GM23248 (cell line): ENCODE measurements at regions not wholly inside any gene's neighbourhood (a gene's known extent, or its start where the extent isn't known, plus 50 kb on each side); places are given as distances from the start of the nearest gene placed in this dataset.
A peak's percentile ranks its signal among the peaks of the same experiment; 100 is the strongest.

Source experiments
- DNase-seq: peaks from one replicate; pipeline ENCODE4 v3.0.0-alpha.2; 2015
- H2AFZ ChIP-seq: fragments of 200-600 bp; sonication (generic); 2 replicates; pipeline ENCODE4 v1.6.1; 2016; ENCODE audit warnings: antibody characterized with exemption
- H3F3A ChIP-seq: fragments of 200-600 bp; sonication (generic); 2 replicates; pipeline ENCODE4 v1.6.1; 2016; ENCODE audit warnings: mild to moderate bottlenecking, antibody characterized with exemption, mixed run types; ENCODE audit not compliant: insufficient read depth
- H3K27ac ChIP-seq: fragments of 200-600 bp; sonication (generic); 2 replicates; pipeline ENCODE4 v1.5.1; 2016; ENCODE audit warnings: mild to moderate bottlenecking
- H3K27me3 ChIP-seq: fragments of 200-600 bp; sonication (generic); replicated peaks from 2 replicates; pipeline ENCODE4 v1.6.1; 2016; ENCODE audit warnings: mild to moderate bottlenecking; ENCODE audit not compliant: insufficient read depth
- H3K36me3 ChIP-seq: fragments of 200-600 bp; sonication (generic); 2 replicates; pipeline ENCODE4 v1.6.1; 2016; ENCODE audit warnings: low read depth, mild to moderate bottlenecking
- H3K4me1 ChIP-seq: fragments of 200-600 bp; sonication (generic); 2 replicates; pipeline ENCODE4 v1.6.1; 2016; ENCODE audit warnings: mild to moderate bottlenecking; ENCODE audit not compliant: insufficient read depth
- H3K4me2 ChIP-seq: fragments of 200-600 bp; sonication (generic); one replicate; pipeline ENCODE4 v1.6.1; 2016; ENCODE audit warnings: mild to moderate bottlenecking; ENCODE audit not compliant: unreplicated experiment
- H3K4me3 ChIP-seq: fragments of 200-600 bp; sonication (generic); 2 replicates; pipeline ENCODE4 v1.5.1; 2016; ENCODE audit warnings: mild to moderate bottlenecking
- H3K79me2 ChIP-seq: fragments of 200-600 bp; sonication (generic); 2 replicates; pipeline ENCODE4 v1.6.1; 2016; ENCODE audit warnings: mild to moderate bottlenecking; ENCODE audit not compliant: insufficient read depth
- H3K9ac ChIP-seq: fragments of 200-600 bp; sonication (generic); 2 replicates; pipeline ENCODE4 v1.6.1; 2016; ENCODE audit warnings: mild to moderate bottlenecking
- H3K9me2 ChIP-seq: fragments of 200-600 bp; sonication (generic); 2 replicates; pipeline ENCODE4 v1.6.1; 2016; ENCODE audit warnings: mixed run types, mild to moderate bottlenecking, moderate library complexity; ENCODE audit not compliant: insufficient read depth
- H3K9me3 ChIP-seq: fragments of 200-600 bp; sonication (generic); one replicate; pipeline ENCODE4 v1.6.1; 2017; ENCODE audit warnings: low read depth
- H4K20me1 ChIP-seq: fragments of 200-600 bp; sonication (generic); 2 replicates; pipeline ENCODE4 v1.6.0; 2016; ENCODE audit not compliant: insufficient read depth
- EZH2 ChIP-seq: fragments of 200-600 bp; sonication (generic); IDR thresholded peaks from 2 replicates; pipeline ENCODE4 v1.6.1; 2018; ENCODE audit warnings: antibody characterized with exemption, mild to moderate bottlenecking; ENCODE audit not compliant: insufficient read depth, poor library complexity, severe bottlenecking
- EZH2phosphoT487 ChIP-seq: fragments of 200-600 bp; sonication (generic); IDR thresholded peaks from 2 replicates; pipeline ENCODE4 v1.6.1; 2018; ENCODE audit warnings: antibody characterized with exemption, moderate library complexity, mild to moderate bottlenecking, low read depth; ENCODE audit not compliant: insufficient read depth
- WGBS, 2 experiments: methylation state at CpG; one replicate each; pipeline ENCODE4 v1.1.6; 2015 to 2017; ENCODE audit warnings: low lambda C conversion rate in 2 of 2, low coverage in 1 of 2; ENCODE audit errors: missing lambda C conversion rate in 2 of 2; 5-methylcytosine and 5-hydroxymethylcytosine counted together
- in situ Hi-C: fragments of 300-500 bp; cut with MboI; formaldehyde crosslinking; loops from 2 replicates; pipeline ENCODE4 v1.15.0; 2020

- Histone ChIP-seq H2AFZ (no peak overlapping the region), H3K27ac (no peak overlapping the region), H3K79me2 (no peaks in the 10 kb centered on the region), H3K4me3 (no peak overlapping the region), H4K20me1 (no peaks in the 10 kb centered on the region), H3K9ac (no peak overlapping the region), H3K9me3 (no peaks in the 10 kb centered on the region), H3K4me1 (peaks cover 23% of the 10 kb centered on the region; the same call in 1 of the 2 replicates), H3K4me2 (no peak overlapping the region), H3K27me3 (no peaks in the 10 kb centered on the region), H3F3A (0 out of 2 replicates have a peak, but pooled peaks cover 4% of the 10 kb centered on the region), H3K36me3 (no peaks in the 10 kb centered on the region), H3K9me2 (no peaks in the 10 kb centered on the region)
- DNase-seq, result no peak
- in situ Hi-C loops, result no loop called here
- TF ChIP-seq EZH2 (no peak), EZH2phosphoT487 (no peak)
These were observed 331.5 kb downstream of the ENC1 start for GRCh38 chr5:74309050-74309449.

- no peak overlapping the region for H3K4me2 ChIP-seq
- no peaks in the 10 kb centered on the region for H4K20me1 ChIP-seq
- H3K27me3 ChIP-seq, result no peaks in the 10 kb centered on the region
- no peak overlapping the region for H3K27ac ChIP-seq
- no peaks in the 10 kb centered on the region for H3K36me3 ChIP-seq
- H2AFZ ChIP-seq, result no peak overlapping the region
- H3K9me3 ChIP-seq, result no peaks in the 10 kb centered on the region
- H3K79me2 ChIP-seq, result no peaks in the 10 kb centered on the region
- H3K9me2 ChIP-seq, result no peaks in the 10 kb centered on the region
- no peak overlapping the region for H3K9ac ChIP-seq
- DNase-seq, result no peak
- no peak for TF ChIP-seq EZH2phosphoT487
- no peak for TF ChIP-seq EZH2
- peaks cover 2% of the 10 kb centered on the region; the same call in 1 of the 2 replicates for H3K4me1 ChIP-seq
- no peak overlapping the region for H3K4me3 ChIP-seq
- no peaks in the 10 kb centered on the region for H3F3A ChIP-seq
- in situ Hi-C loops, result no loop called here
- 51 to 56% methylated on average over 2 of the region's 2 CpGs for WGBS, 2 experiments
These were observed 333.7 kb downstream of the ENC1 start for GRCh38 chr5:74306845-74307244.

GRCh38 chr5:74304536-74304935, 336.0 kb downstream of the ENC1 start:
- no peaks in the 10 kb centered on the region for H3K4me1 ChIP-seq
- no peak overlapping the region for H3K4me3 ChIP-seq
- H3K27ac ChIP-seq, result no peak overlapping the region
- TF ChIP-seq EZH2, result no peak
- TF ChIP-seq EZH2phosphoT487, result no peak
- WGBS, 2 experiments, result 68 to 78% methylated on average over 1 of the region's 1 CpG
- in situ Hi-C loops, result no loop called here
- no peak for DNase-seq
- no peaks in the 10 kb centered on the region for H3K9me3 ChIP-seq
- no peaks in the 10 kb centered on the region for H3K27me3 ChIP-seq
- no peaks in the 10 kb centered on the region for H3K9me2 ChIP-seq
- H4K20me1 ChIP-seq, result no peaks in the 10 kb centered on the region
- H3K4me2 ChIP-seq, result no peak overlapping the region
- H3K9ac ChIP-seq, result no peak overlapping the region
- H3F3A ChIP-seq, result no peaks in the 10 kb centered on the region
- no peaks in the 10 kb centered on the region for H3K36me3 ChIP-seq
- no peak overlapping the region for H2AFZ ChIP-seq
- no peaks in the 10 kb centered on the region for H3K79me2 ChIP-seq

GRCh38 chr5:74303578-74303977, 336.9 kb downstream of the ENC1 start:
- TF ChIP-seq EZH2, result no peak
- TF ChIP-seq EZH2phosphoT487, result no peak
- Histone ChIP-seq H3K9me2 (no peaks in the 10 kb centered on the region), H2AFZ (no peak overlapping the region), H3F3A (no peaks in the 10 kb centered on the region), H3K9ac (no peak overlapping the region), H3K27ac (no peak overlapping the region), H3K4me3 (no peak overlapping the region), H3K4me2 (no peak overlapping the region), H4K20me1 (no peaks in the 10 kb centered on the region), H3K9me3 (no peaks in the 10 kb centered on the region), H3K36me3 (no peaks in the 10 kb centered on the region), H3K27me3 (no peaks in the 10 kb centered on the region), H3K4me1 (no peaks in the 10 kb centered on the region), H3K79me2 (no peaks in the 10 kb centered on the region)
- peak; percentile 18 for DNase-seq
- 51 to 64% methylated on average over 3 of the region's 3 CpGs for WGBS, 2 experiments
- in situ Hi-C loops, result no loop called here

GRCh38 chr5:74301576-74301975, 339.0 kb downstream of the ENC1 start:
- Histone ChIP-seq H3K4me2 (no peak overlapping the region), H3K9me3 (no peaks in the 10 kb centered on the region), H4K20me1 (no peaks in the 10 kb centered on the region), H3F3A (no peaks in the 10 kb centered on the region), H2AFZ (no peak overlapping the region), H3K4me1 (no peaks in the 10 kb centered on the region), H3K9me2 (no peaks in the 10 kb centered on the region), H3K9ac (no peak overlapping the region), H3K36me3 (no peaks in the 10 kb centered on the region), H3K4me3 (no peak overlapping the region), H3K79me2 (no peaks in the 10 kb centered on the region), H3K27ac (no peak overlapping the region), H3K27me3 (no peaks in the 10 kb centered on the region)
- no peak for DNase-seq
- in situ Hi-C loops, result no loop called here
- TF ChIP-seq EZH2, result no peak
- no peak for TF ChIP-seq EZH2phosphoT487
